Mesothelial cell of epicardium (in vitro differentiated cells): ENCODE measurements at regions not wholly inside any gene's neighbourhood (a gene's known extent, or its start where the extent isn't known, plus 50 kb on each side); places are given as distances from the start of the nearest gene placed in this dataset.

ENCODE experiments used
- DNase-seq, 2 experiments: peaks; one replicate each; pipeline ENCODE4 v3.0.0; 2021; ENCODE audit warnings: low spot score in 2 of 2; ENCODE audit not compliant: unreplicated experiment in 2 of 2
- H3K27ac Mint-ChIP-seq: 2 replicates; pipeline ENCODE4 v1.8.0; 2021; ENCODE audit warnings: mixed read lengths
- H3K27me3 Mint-ChIP-seq: 2 replicates; pipeline ENCODE4 v1.8.0; 2021; ENCODE audit warnings: low read depth, mixed read lengths
- H3K36me3 Mint-ChIP-seq: 2 replicates; pipeline ENCODE4 v1.8.0; 2021; ENCODE audit warnings: mixed read lengths
- H3K4me1 Mint-ChIP-seq: 2 replicates; pipeline ENCODE4 v1.8.0; 2021; ENCODE audit warnings: mixed read lengths
- H3K4me3 Mint-ChIP-seq: 2 replicates; pipeline ENCODE4 v1.8.0; 2021; ENCODE audit warnings: mild to moderate bottlenecking, moderate library complexity, mixed read lengths
- H3K9me3 Mint-ChIP-seq: 2 replicates; pipeline ENCODE4 v1.8.0; 2021; ENCODE audit warnings: mixed read lengths
- TF ChIP-seq, protein P1 (sequence below): fragments of 200-600 bp; sonication (generic); IDR thresholded peaks from one replicate; pipeline ENCODE4 v1.5.0; 2021; ENCODE audit warnings: antibody characterized with exemption; ENCODE audit not compliant: unreplicated experiment

DNA sequence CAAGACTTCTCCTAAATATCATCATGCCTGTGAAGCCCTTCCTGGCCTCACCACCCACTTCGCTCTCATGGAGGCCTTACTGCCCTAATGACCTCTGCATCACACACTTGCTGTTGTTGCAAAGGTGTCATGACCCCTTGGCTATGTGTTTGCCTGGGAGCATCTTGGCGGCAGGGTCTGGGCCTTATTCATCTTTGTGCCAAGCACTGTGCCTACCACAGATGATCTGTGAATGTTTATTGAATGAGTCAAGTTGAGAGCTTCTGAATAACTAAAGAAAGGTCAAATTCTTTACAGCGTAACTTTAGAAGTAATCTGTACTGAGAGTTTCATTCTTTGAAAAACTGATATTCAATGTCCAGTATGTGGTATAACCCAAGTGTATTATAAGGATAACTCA, 113.3 kb downstream of the TTC8 start:
- DNase-seq = no peak
- TF ChIP-seq, protein P1, sequence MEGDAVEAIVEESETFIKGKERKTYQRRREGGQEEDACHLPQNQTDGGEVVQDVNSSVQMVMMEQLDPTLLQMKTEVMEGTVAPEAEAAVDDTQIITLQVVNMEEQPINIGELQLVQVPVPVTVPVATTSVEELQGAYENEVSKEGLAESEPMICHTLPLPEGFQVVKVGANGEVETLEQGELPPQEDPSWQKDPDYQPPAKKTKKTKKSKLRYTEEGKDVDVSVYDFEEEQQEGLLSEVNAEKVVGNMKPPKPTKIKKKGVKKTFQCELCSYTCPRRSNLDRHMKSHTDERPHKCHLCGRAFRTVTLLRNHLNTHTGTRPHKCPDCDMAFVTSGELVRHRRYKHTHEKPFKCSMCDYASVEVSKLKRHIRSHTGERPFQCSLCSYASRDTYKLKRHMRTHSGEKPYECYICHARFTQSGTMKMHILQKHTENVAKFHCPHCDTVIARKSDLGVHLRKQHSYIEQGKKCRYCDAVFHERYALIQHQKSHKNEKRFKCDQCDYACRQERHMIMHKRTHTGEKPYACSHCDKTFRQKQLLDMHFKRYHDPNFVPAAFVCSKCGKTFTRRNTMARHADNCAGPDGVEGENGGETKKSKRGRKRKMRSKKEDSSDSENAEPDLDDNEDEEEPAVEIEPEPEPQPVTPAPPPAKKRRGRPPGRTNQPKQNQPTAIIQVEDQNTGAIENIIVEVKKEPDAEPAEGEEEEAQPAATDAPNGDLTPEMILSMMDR = no peak
- H3K36me3 Mint-ChIP-seq = no peaks in the 10 kb centered on the region
- peaks cover 9% of the 10 kb centered on the region for H3K4me1 Mint-ChIP-seq
- H3K4me3 Mint-ChIP-seq = no peak overlapping the region
- H3K27ac Mint-ChIP-seq = no peak overlapping the region
- no peaks in the 10 kb centered on the region for H3K9me3 Mint-ChIP-seq
- peaks cover 11% of the 10 kb centered on the region for H3K27me3 Mint-ChIP-seq

DNA sequence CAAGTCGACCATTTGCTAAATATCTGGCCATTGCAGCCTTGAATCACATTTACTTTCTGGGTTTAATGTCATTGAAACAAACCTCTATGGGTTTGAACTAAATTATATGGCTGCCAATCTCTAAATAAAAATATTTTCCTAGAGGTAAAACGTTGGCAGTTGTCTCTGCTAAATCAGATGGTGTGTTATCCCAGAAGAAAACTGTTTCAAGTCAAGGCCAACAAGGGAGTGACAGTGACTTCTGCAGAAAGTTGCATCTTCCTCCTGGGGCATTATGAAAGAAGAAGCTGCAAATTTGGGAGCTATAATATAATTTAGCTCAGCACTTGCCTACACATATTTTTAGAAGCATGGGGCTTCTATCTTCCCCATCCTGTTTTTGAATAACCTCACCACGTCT, 116.2 kb downstream of the TTC8 start:
- no peak overlapping the region for H3K27ac Mint-ChIP-seq
- TF ChIP-seq, protein P1 = no peak

DNA sequence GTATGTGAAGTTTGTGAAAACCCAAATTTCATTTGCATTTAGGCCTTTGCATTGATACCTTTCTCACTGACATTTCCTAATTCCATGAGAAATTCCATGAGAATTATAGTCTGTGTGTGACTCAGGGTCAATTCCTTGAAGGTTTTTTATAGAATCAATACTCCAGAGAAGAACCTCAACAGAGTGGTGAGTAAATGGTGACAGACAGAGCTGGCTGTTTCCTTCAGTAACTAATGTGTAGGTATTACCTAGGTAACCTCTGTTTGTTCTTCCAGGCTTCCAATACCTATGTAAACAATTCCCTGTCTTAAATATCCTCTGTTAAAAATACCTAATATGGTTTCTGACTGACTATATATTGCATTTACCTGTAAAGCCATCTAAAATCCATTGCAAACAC, 117.0 kb downstream of the TTC8 start:
- Mint-ChIP-seq H3K9me3 (peaks cover 5% of the 10 kb centered on the region), H3K36me3 (no peaks in the 10 kb centered on the region), H3K4me3 (no peak overlapping the region), H3K27ac (no peak overlapping the region), H3K4me1 (no peaks in the 10 kb centered on the region), H3K27me3 (peaks cover 40% of the 10 kb centered on the region)
- TF ChIP-seq, protein P1 = no peak
- no peak for DNase-seq

More for the DNA sequence above, 116.2 kb downstream of the TTC8 start:
- Mint-ChIP-seq H3K9me3 (peaks cover 5% of the 10 kb centered on the region), H3K4me3 (no peak overlapping the region), H3K36me3 (no peaks in the 10 kb centered on the region), H3K27me3 (peaks cover 35% of the 10 kb centered on the region), H3K4me1 (no peaks in the 10 kb centered on the region)
- DNase-seq = no peak

DNA sequence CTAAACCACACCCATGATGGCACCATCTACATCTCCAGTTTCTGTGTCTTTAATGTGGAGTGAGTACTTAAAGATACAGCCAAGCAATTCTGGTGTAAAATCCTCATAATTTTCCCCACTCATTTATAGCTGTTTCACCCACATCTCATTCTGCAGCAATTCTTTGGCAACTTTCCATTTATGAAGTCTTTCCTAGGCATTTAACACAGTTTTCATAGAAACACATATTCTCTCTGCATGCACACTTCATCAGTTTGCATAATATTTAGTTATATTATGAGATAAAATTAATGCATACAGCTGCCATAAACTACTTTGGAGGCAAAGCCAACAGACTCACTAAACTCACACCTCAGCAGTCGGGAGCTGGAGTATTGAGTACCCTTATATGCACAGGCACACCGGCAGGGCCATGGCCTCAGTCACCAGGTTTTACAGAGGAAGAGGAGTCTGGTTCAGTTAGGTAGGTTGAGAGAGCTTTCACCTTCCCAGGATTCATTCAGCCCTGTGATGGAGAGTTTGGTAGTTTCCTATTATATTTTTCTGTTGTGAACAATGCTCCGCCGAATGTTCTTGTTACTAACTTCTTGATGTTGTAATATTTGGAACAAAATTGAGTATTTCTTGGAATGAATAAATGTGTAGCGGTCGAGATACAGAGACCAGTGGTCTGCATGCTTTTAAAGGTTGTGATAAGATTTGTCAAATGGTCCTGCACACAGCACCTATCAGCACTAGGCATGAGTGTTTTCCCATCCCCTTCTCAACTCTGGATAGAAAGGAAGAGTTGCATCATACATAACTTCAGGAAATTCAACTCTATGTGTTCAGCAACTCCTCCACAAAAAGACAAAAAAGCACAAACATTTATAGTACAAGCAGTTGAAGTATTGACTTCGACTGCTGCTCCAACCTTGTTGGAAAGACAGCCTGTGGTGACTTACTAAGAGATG, 123.5 kb downstream of the TTC8 start:
- TF ChIP-seq, protein P1 = no peak
- DNase-seq = no peak
- H3K27ac Mint-ChIP-seq = no peak overlapping the region
- H3K4me1 Mint-ChIP-seq = no peaks in the 10 kb centered on the region
- H3K9me3 Mint-ChIP-seq = peaks cover 33% of the 10 kb centered on the region
- no peak overlapping the region for H3K4me3 Mint-ChIP-seq
- peaks cover 1% of the 10 kb centered on the region for H3K36me3 Mint-ChIP-seq
- H3K27me3 Mint-ChIP-seq = peaks cover 31% of the 10 kb centered on the region

DNA sequence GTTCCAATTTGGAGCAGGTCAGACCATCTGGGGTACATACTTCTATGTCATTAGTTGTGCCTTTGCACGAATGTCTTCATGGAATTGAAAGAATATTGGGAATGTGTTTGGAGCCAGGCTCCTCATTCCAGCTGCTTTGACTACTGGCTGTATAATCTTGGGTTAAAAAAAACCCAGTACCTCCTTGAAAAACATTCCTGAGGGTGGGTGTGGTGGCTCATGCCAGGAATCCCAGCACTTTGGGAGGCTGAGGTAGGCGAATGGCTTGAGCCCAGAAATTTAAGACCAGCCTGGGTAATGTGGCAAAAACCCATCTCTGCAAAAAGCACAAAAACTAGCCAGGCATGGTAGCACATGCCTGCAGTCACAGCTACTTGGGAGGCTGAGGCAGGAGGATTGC, 125.6 kb downstream of the TTC8 start:
- no peak for DNase-seq
- Mint-ChIP-seq H3K9me3 (peaks cover 40% of the 10 kb centered on the region), H3K36me3 (peaks cover 1% of the 10 kb centered on the region)

More for the DNA sequence above, 125.6 kb downstream of the TTC8 start:
- Mint-ChIP-seq H3K4me3 (no peak overlapping the region), H3K27me3 (peaks cover 12% of the 10 kb centered on the region), H3K27ac (no peak overlapping the region), H3K4me1 (no peaks in the 10 kb centered on the region)
- TF ChIP-seq, protein P1 = no peak
